LNCAP (cell line): ENCODE measurements at regions not wholly inside any gene's neighbourhood (a gene's known extent, or its start where the extent isn't known, plus 50 kb on each side); places are given as distances from the start of the nearest gene placed in this dataset.

Experiments used
- TF ChIP-seq, protein P1 (sequence below): fragments of 450-650 bp; IDR thresholded peaks from 2 replicates; pipeline ENCODE4 v1.5.1; 2017; ENCODE audit warnings: mild to moderate bottlenecking

- TF ChIP-seq, protein P1, sequence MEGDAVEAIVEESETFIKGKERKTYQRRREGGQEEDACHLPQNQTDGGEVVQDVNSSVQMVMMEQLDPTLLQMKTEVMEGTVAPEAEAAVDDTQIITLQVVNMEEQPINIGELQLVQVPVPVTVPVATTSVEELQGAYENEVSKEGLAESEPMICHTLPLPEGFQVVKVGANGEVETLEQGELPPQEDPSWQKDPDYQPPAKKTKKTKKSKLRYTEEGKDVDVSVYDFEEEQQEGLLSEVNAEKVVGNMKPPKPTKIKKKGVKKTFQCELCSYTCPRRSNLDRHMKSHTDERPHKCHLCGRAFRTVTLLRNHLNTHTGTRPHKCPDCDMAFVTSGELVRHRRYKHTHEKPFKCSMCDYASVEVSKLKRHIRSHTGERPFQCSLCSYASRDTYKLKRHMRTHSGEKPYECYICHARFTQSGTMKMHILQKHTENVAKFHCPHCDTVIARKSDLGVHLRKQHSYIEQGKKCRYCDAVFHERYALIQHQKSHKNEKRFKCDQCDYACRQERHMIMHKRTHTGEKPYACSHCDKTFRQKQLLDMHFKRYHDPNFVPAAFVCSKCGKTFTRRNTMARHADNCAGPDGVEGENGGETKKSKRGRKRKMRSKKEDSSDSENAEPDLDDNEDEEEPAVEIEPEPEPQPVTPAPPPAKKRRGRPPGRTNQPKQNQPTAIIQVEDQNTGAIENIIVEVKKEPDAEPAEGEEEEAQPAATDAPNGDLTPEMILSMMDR: no peak
Observed at GRCh38 chr1:221605569-221605968, 136.3 kb downstream of the DUSP10 start.

GRCh38 chr1:221606256-221606655 is 135.6 kb downstream of the DUSP10 start:
- TF ChIP-seq, protein P1: no peak

DNA sequence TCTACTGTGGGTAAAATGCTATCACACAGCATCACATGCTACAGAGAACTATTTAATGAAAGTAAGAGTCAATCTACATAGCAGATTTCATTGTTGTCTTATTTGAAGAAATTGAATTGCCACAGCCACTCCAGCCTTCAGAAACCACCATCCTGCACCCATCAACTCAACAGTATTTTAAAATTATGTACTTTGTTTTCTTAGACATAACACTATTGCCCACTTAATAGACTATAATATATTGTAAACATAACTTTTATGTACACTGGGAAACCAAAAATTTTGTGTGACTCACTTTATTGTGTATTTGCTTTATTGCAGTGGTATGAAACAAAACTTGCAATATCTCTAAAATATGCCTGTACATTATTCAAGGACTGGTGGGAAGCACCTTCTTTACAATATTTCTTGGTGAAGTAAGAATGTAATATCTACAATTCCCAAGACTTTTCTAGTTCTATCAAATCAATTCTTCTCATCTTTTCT is 133.0 kb downstream of the DUSP10 start:
- TF ChIP-seq, protein P1: no peak

DNA sequence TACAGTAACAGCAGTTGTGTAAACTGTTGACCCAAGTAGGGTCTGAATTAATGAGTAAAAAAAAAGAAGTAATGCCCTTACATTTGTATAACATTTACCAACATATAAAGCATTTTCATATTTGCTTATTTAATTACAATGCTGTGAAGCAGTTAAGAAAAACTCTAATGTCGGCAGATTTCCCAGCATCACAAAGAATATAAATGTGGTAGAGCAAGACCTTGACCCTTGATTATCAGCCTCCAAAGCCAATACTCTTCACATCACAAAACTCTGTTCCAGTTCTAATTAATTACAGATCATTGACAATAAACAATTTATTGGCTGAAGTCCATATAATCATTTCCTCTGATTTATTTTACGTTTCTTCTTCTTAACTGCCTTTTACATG is 130.2 kb downstream of the DUSP10 start:
- TF ChIP-seq, protein P1: no peak

DNA sequence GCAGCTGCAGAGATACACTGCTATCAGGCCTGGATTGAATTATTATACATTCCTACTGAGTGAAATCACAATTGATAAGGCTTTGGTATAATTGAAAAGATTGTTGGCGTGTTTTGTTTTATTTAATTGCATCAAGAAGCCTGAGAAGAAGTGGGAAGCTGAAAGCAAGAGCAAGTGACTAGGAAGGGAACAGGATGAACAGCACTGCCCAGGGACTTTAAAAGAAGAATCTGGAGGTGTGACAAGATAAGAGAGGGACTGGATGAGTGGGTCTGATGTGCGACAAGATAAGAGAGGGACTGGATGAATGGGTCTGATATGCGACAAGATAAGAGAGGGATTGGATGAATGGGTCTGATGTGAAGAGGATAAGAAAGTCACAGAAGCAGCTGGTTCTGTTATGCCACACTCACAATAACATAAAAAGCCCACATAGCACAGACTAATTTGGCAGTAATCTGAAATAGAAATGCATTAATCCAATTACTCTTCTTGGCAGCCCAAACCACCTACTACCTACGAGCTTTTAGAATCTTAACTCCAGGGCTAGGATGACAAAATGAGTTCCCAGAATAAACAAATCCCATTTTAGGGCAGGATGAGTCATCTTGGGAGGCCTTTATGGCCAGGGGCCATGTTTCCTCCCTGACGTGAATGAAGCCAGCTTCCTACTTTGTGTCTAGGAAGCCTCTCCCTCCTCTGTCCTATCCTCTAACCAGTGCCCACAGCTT is 129.7 kb downstream of the DUSP10 start:
- TF ChIP-seq, protein P1: no peak

DNA sequence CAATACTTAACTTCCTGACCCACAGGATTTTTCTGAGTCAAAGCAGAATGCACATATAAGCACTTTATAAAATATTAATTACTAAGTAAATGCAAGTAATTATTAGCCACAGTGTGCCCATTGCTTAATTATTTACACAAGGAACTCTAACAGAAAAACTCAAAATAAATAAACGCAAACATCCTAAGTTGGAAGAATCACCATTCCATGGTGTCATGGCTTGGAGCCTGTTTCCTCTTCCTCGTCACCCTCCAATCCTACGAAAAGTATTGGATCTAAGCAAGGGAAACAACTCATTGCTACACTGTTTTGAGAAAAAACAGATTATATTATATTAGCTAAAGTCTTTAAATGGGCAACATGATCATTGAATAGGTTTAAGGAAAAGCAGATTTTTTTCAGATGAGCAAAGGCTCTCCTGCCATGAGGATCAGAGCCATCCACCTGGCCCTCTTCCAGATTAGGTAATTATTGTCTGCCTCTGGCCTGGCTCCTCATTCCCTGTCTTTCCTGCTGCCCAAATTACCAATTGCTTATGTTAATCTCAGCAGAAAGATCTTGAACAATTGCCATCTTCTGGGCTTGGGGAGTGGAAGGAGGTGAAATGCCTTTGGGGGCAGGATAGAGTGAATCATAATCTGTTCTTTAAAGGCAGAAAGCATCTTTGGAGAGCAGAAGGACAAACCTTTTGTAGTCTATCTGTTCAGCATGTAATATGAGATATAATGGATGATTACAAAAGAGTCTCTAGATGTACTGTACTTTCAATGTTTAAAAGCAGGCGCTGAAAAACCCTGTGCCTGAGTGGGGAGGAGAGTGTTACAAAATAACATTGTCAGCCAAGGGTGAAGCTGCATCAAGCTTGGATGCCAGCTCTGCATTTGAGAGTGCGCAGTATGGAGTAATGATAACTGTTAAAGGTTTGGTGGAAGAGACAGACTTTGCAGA is 121.2 kb downstream of the DUSP10 start:
- TF ChIP-seq, protein P1: no peak

GRCh38 chr1:221621683-221622082 is 120.2 kb downstream of the DUSP10 start:
- TF ChIP-seq, protein P1: no peak
